Dermis blood vessel endothelial cell (primary cell): ENCODE measurements at regions not wholly inside any gene's neighbourhood (a gene's known extent, or its start where the extent isn't known, plus 50 kb on each side); places are given as distances from the start of the nearest gene placed in this dataset.
A peak's percentile ranks its signal among the peaks of the same experiment; 100 is the strongest.

Experiments
- DNase-seq: peaks from one replicate; pipeline ENCODE4 v3.0.0; 2010

DNA sequence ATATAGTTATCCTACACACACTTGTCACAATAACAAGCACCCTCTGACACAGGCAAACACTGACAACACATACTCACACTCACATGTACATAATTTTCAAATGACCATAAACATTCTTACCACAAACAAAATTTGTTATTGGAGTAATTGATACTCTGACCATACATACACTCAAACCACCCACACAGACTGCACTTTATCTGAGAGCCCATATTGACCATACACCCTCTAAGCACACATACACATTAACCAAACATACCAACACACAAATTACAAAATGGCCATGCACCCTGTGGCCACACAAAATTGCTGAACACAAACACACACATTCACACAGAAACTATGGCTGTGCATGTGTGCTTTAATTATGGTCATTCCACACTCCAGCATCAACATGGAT, 79.1 kb upstream of the FAM120A start:
- DNase-seq, result no peak

DNA sequence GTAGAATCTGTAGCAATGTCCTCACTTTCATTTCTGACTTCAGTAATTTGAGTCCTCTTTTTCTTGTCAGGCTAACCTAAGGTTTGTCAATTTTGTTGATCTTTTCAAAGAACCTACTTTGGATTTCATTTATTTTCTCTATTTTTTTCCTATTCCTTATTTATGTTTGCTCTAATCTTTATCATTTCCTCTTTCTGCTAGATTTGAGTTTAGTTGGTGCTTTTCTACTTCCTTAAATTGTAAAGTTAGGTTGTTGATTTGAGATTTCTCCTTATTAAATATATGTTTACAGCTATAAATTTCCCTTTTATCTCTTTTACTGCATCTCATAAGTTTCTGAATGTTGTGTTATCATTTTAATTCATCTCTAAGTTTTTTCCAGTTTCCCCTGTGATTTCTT, 75.1 kb upstream of the FAM120A start:
- no peak for DNase-seq

DNA sequence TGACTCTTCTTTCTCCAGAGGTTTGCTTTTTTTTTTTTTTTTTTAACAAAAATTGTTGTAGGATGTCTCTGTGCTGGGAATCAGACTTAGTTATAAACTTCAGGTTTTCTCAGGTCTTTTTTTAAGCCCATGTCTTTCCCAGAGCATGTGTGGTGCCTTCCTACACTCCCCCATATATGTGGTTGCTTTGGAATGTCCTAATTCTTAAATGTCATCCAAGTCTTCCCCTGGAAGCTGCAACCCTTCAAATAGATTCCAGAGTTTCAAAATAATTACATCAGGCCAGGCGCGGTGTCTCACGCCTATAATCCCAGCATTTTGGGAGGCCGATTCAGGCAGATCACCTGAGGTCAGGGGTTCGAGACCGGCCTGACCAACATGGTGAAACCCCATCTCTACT, 73.2 kb upstream of the FAM120A start:
- no peak for DNase-seq

DNA sequence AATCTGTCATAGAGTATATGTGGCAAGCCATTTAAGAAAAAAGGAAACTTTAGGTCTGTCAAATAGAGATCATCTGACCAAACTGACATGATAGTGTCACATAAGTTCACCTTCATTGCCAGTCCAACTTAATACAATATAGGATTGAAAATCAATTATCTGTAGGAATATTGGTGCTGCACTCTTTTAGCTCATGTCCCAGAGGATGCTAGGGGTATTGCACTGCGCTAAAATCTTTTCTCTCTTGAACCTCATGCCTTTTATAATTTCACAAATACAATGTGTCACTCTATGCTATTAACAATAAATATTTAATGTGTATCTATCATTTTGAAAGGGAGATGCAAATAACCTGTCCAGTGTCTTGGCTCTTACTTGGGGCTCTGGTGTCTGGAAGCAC, 72.4 kb upstream of the FAM120A start:
- DNase-seq, result no peak

DNA sequence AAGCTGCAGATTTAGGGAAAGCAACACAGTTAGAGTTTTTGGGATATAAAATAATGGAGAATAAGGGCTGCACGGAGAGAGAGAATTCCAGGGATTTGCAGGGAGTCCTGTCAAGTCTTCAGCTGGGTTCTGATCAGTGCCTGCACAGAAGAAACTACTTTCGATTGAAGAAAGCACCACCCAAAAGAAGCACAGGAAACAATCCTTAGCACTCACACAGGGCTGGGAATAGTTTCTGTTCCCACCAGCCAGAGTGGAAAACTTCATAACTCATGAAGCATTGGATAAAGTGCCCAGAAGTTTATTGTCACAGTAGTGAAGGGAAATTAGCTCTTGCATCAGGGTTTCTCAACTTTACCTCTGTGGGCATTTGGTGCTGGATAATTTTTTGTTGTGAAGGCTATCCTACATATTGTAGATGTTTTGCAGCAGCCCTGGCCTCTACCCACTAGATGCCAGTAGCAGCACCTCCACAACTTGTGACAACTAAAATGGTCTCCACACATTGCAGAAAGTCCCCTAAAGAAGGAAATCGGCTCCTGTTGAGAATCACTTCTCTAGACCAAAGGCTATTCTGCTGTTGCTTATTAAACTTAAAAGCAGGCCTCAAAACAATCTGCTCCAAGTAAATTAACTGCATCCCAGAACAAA, 71.0 kb upstream of the FAM120A start:
- DNase-seq, result no peak

DNA sequence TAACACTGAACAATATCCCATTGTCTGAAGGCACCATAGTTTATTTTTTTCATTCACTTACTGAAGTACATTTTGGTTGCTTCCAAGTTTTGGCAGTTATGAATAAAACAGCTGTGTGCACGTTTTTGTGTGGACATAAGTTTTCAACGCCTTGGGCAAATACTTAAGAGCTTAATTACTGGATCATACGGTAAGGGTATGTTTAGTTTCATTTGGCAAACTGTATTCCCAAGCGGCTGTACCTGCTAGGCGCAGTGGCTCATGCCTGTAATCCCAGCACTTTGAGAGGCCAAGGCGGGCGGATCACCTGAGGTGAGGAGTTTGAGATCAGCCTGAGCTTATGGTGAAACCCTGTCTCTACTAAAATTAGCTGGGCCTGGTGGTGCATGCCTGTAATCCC, 63.7 kb upstream of the FAM120A start:
- DNase-seq, result no peak

DNA sequence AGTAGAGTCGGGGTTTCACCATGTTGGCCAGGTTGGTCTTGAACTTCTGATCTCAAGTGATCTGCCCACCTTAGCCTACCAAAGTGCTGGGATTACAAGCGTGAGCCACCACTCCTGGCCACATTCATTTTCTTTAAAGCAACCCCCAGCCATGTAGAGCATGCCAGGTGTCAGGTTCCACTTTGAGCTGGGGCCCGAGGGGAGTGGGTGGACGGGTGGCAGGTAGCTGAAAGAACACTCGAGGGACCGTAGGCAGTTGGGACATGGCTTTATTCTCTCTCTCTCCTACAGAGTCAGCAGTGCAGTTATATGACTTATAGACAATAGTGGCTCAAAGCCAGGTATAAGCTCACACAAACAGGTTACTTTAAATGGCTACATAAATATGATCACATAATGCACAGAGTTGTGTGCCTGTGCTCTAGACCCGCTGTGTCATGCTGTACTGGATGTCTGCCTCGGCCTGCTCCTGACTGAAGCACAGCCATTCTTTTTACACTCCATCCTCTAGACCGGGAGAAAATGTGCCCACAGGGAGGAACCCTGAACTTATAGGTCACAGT, 60.5 kb upstream of the FAM120A start:
- peak; percentile 9 for DNase-seq

DNA sequence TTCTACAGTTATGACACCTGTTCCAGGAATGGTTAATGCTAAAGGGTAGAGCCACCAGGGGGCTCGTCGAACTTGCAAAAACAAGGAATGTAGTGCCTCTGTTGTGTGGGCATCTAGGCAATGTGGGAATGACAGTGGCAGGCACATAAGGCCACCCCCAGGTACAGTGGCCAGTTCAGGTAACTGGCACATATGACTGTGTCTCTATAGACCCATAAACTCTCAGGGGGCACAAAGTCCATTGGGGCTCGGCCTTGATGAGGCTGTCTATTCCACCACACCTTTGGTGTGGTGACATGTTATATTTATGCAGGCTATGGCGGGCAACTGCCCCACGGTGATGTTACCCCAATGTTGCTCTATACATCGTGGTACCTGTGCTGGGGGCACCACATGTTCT, 59.6 kb upstream of the FAM120A start:
- DNase-seq, result no peak

DNA sequence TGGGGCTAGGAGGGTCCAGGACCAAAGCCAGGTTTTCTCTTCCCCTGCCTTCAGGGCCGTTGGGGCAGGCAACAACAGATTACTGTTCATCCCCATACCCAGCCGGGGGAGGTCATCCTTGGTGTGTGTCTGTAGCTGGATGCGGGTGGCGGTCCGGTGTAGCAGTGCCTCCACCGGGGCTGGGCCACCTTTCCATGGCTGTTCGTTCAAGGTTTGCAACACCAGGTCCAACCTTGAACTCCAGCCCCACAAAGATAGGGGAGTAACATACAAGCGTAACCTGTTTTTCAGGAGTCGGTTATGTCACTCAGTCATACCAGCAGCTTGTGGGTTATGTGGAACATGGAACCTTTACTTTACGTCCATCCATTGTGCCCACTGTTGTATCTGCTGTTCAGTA, 58.5 kb upstream of the FAM120A start:
- DNase-seq, result no peak
